ENCODE measurements at regions not wholly inside any gene's neighbourhood (a gene's known extent, or its start where the extent isn't known, plus 50 kb on each side); places are given as distances from the start of the nearest gene placed in this dataset.

- no peak for DNase-seq
Observed at GRCh38 chr20:21653628-21654027, 51.8 kb upstream of the PAX1 start.

DNA sequence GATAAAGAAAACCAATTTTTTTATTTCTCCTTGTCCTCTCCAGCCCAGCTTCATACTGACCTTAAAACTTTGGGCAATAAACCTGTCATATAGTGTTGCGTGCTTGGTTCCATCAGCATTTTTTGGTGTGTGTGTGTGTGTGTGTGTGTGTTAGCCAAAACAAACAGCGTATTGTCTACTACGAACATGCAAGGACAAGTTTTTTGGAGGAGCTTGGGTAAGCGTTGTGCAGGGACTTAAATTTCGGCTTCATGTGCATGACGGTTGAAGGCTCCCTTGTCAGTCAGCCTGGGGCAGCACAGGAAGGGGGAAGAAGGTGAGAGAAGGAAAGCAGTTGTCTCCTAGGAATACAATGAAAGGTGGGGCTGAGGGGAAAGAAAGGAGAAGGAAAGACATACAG lies 62.0 kb upstream of the PAX1 start:
- no peak for DNase-seq

GRCh38 chr20:21640556-21640955 lies 64.9 kb upstream of the PAX1 start:
- DNase-seq = peak; percentile 30 to 55

GRCh38 chr20:21633829-21634228 lies 71.6 kb upstream of the PAX1 start:
- no peak for DNase-seq

GRCh38 chr20:21632735-21633053 lies 72.8 kb upstream of the PAX1 start:
- DNase-seq = no peak

DNA sequence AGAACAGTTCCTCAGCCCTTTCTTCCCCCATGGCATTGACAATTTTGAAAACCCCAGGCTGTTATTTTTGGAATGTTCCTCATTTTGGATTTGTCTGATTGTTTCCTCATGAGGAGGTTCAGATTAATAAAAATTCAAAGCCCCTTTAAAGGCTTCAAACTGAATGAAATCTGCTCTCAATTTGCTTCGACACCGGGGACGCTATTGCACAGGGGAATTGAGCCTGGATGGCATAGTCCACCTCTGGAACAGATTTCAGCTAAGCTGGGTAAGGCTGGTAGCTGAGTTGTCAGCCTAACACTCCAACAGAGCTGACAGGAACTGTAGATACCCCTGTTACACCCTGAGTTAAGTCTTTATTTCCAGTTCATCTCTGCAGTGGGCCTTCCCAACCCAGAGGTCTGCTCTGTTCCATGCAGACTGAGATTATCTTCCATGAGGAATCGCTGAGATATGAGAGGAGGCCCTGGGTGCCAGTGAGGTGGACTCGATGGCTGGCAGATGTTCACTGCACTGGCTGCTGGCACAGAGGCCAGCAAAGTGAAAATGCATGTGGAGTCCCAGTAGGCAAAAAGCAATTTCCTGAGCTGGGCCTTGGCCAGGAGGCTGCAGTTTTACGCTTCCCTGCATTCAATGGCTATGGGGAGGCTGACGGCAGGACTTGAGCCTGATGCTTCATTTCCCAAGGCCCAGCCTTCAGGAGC lies 73.3 kb upstream of the PAX1 start:
- DNase-seq = no peak

- DNase-seq = no peak
Observed at GRCh38 chr20:21628800-21629199, 76.7 kb upstream of the PAX1 start.

DNA sequence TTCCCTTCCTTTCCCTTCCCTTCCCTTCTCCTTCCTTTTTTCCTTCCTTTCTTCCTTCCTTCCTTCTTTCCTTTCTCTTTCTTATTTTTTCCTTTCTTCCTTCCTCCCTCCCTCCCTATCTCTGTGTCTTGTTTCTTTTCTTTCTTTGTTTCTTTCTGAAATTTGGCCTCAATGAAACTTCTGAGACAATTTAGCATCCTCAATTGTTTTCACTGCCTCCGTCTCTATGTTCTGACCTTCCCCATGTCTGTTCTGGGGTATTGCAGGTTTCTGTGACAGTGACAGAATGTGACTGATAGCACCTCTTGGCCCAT lies 81.7 kb upstream of the PAX1 start:
- no peak for DNase-seq

GRCh38 chr20:21623074-21623780 lies 82.2 kb upstream of the PAX1 start:
- no peak for DNase-seq

DNA sequence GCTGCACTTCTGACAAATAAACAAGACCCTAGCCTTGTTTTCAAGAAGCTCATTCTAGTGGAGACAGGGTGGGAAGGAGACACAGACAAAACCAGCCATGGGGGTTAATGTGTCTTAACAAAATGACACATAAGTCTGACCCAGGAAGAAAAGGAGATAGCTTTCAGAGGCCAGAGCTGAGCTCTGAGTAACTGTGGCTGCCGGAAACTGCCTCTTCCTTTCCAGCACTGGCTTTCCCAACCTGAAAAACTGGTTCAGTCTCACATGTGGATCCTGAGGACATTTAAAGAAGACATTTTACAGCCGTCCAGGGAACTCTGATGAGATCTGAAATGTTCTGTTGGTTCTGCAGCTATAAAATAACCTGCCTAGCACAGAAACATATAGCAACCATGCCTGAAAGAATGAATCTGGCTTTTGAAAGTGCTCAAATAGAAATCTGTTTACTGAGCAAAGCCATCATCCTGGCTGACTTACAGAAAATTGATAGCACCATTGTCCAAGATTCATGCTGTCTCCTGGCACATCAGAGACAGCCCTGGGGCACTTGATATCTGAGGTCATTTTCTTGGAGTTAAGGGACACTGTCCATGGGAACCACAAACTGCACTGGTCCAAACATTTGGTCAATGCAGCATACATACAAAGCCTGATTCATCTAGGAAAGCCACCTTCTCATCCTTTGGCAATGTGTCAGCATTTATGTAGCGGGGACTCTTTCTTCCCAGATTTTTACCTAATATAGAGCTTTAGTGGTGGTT lies 83.2 kb upstream of the PAX1 start:
- no peak for DNase-seq

- DNase-seq = no peak
Observed at GRCh38 chr20:21618759-21619416, 86.6 kb upstream of the PAX1 start.

- DNase-seq = peak; percentile 48 to 84
Observed at GRCh38 chr20:21615617-21616080, 89.8 kb upstream of the PAX1 start.

DNA sequence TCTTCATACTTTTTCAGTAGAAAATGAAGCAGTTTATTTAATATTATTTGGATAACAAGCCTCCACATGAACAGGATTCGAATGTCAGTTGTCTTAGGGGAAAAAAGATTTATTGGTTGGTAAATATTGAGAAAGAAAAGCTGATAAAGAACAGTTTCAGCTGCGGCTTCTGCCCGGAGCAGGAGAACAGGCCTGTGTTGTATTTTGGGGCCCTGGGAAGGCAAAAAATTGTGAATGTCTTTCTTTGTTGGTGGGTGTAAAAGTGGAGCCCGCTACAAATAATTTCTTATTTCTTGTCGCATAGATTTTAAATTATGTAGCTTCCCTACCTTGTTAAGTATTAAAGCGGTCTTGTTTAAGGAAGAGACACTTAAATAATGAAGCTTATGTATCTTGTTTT lies 90.5 kb upstream of the PAX1 start:
- no peak for DNase-seq

DNA sequence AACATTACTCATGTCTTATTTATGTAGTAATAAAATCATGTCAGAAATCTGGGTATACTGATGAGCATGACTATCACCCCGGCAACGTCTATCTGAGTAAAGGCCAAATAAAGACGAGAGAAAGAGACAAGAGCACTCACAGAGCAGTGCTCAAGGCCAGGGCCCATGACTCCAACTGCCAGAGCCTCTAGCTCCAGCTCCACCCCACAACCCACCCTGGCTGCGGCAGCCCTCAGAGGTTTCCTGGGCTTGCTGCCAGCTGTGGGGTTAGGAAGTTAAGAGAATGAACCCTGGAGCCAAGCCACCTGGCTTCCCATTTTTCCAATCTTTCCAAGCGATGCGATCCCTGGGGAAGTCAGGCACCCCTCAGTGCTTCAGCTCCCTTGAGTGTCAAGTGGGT lies 92.0 kb upstream of the PAX1 start:
- peak; percentile 75 for DNase-seq

DNA sequence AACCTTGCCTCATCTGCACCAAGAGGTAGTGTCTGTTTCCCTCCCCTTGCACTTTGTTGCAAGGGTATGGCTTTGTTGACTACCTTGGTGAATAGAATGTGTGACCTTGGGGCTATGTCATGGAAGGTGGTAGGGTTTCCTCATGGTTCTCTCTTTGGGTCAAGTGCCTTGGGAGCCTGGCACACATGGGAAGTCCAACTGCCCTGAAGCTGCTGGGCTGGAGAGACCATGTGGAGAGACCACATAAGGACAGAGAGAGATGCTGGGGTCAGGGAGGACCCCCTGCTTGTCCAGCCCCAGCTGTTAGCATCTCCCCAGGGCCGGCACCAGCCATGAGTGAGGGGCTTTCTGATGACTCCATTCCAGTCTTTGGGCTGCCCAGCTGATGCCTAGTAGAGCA lies 95.5 kb upstream of the PAX1 start:
- DNase-seq = no peak

- no peak for DNase-seq
Observed at GRCh38 chr20:21609221-21609620, 95.4 kb upstream of the NKX2-2 start.

DNA sequence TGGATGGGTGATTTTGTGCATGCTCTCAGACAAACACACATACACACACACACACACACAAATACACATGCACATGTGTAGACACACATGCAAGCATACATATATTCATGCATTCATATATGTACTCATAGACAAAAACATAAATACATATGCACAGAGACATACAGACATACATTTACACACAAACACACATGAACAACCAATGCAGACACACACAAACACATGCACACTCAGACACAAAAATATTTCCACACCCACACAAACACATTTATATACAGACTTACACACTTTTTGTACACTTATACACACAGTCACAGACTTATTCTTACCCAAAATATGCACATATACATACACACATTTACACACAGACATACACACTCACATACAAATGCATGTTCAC lies 94.9 kb upstream of the NKX2-2 start:
- no peak for DNase-seq

GRCh38 chr20:21607971-21608725 lies 94.3 kb upstream of the NKX2-2 start:
- DNase-seq = no peak

GRCh38 chr20:21601799-21602198 lies 87.9 kb upstream of the NKX2-2 start:
- no peak for DNase-seq

GRCh38 chr20:21586682-21587081 lies 72.8 kb upstream of the NKX2-2 start:
- DNase-seq = no peak

GRCh38 chr20:21583486-21584168 lies 69.8 kb upstream of the NKX2-2 start:
- DNase-seq = no peak

GRCh38 chr20:21577551-21577950 lies 63.7 kb upstream of the NKX2-2 start:
- DNase-seq = no peak
